Keratinocyte (primary cell): ENCODE measurements at regions not wholly inside any gene's neighbourhood (a gene's known extent, or its start where the extent isn't known, plus 50 kb on each side); places are given as distances from the start of the nearest gene placed in this dataset.

Source experiments
- DNase-seq: peaks from one replicate; pipeline ENCODE4 v3.0.0-alpha.2; 2011; ENCODE audit warnings: low read depth, missing footprints, low spot score
- FAIRE-seq: peaks from 2 replicates; lab custom pipeline; 2011; peaks lifted over from hg19 to GRCh38; lab: Jason Lieb, UNC
- H2AFZ ChIP-seq: 2 replicates; pipeline ENCODE4 v1.6.0; 2012; ENCODE audit warnings: low read length, control low read depth, inconsistent platforms; ENCODE audit not compliant: control insufficient read depth
- H3K27ac ChIP-seq: 2 replicates; pipeline ENCODE4 v1.5.1; 2011; ENCODE audit warnings: low read length; ENCODE audit not compliant: control insufficient read depth, insufficient read depth
- H3K27me3 ChIP-seq: 3 replicates; pipeline ENCODE4 v1.6.0; 2011; ENCODE audit warnings: low read length; ENCODE audit not compliant: control insufficient read depth, insufficient read depth; ENCODE audit errors: extremely low read depth
- H3K36me3 ChIP-seq, 2 experiments: 2 replicates in 1 of 2; 3 replicates in 1 of 2; pipeline ENCODE4 v1.5.1; 2011; ENCODE audit warnings: low read length in 2 of 2, mild to moderate bottlenecking in 1 of 2; ENCODE audit not compliant: control insufficient read depth in 2 of 2, insufficient read depth in 2 of 2; ENCODE audit errors: extremely low read depth in 1 of 2
- H3K4me1 ChIP-seq: 3 replicates; pipeline ENCODE4 v1.5.1; 2011; ENCODE audit warnings: low read length; ENCODE audit not compliant: control insufficient read depth, insufficient read depth; ENCODE audit errors: extremely low read depth
- H3K4me2 ChIP-seq: 3 replicates; pipeline ENCODE4 v1.6.0; 2011; ENCODE audit warnings: low read depth, low read length; ENCODE audit not compliant: control insufficient read depth, insufficient read depth; ENCODE audit errors: extremely low read depth
- H3K4me3 ChIP-seq, 3 experiments: fragments of 200-600 bp in 1 of 3; sonication (generic) in 1 of 3; 2 replicates in 2 of 3; 3 replicates in 1 of 3; pipeline ENCODE4 v1.5.1; 2011 to 2016; ENCODE audit warnings: low read length in 3 of 3, mild to moderate bottlenecking in 3 of 3, control low read depth in 2 of 3, inconsistent platforms in 1 of 3, low read depth in 1 of 3, mixed read lengths in 1 of 3, mixed run types in 1 of 3, moderate library complexity in 1 of 3; ENCODE audit not compliant: control insufficient read depth in 2 of 3, insufficient read depth in 2 of 3; ENCODE audit errors: extremely low read depth in 1 of 3
- H3K79me2 ChIP-seq: 2 replicates; pipeline ENCODE4 v1.6.0; 2012; ENCODE audit warnings: low read length; ENCODE audit not compliant: control insufficient read depth, insufficient read depth
- H3K9ac ChIP-seq: 3 replicates; pipeline ENCODE4 v1.6.0; 2011; ENCODE audit warnings: low read length; ENCODE audit not compliant: control insufficient read depth, insufficient read depth; ENCODE audit errors: extremely low read depth
- H3K9me1 ChIP-seq: 3 replicates; pipeline ENCODE4 v1.6.0; 2011; ENCODE audit warnings: low read length; ENCODE audit not compliant: control insufficient read depth, insufficient read depth; ENCODE audit errors: extremely low read depth
- H3K9me3 ChIP-seq: 2 replicates; pipeline ENCODE4 v1.5.1; 2012; ENCODE audit warnings: low read depth, low read length; ENCODE audit not compliant: control insufficient read depth
- H4K20me1 ChIP-seq: 3 replicates; pipeline ENCODE4 v1.6.0; 2011; ENCODE audit warnings: low read length; ENCODE audit not compliant: control insufficient read depth, insufficient read depth; ENCODE audit errors: extremely low read depth
- EZH2 ChIP-seq: IDR thresholded peaks from one replicate; pipeline ENCODE4 v1.6.1; 2012; ENCODE audit warnings: inconsistent platforms, mild to moderate bottlenecking, low read length, moderate library complexity
- dilution Hi-C: fragments of 300-500 bp; cut with MboI; formaldehyde crosslinking; loops from one replicate; pipeline ENCODE4 v1.7.0; 2020; ENCODE audit warnings: low sequenced_read_pairs; ENCODE audit not compliant: extremely low pct_ligation_motif_present
- TF ChIP-seq, protein P1 (sequence below), 3 experiments: IDR thresholded peaks in 1 of 3; conservative IDR thresholded peaks in 1 of 3; optimal IDR thresholded peaks in 1 of 3; 2 replicates in 2 of 3; 3 replicates in 1 of 3; pipeline versions ENCODE3 to v1.5.1; 2011; ENCODE audit warnings: low read length in 3 of 3, mild to moderate bottlenecking in 3 of 3, moderate library complexity in 2 of 3, control low read depth in 1 of 3, inconsistent platforms in 1 of 3; ENCODE audit not compliant: insufficient read depth in 2 of 3; ENCODE audit errors: extremely low read depth in 1 of 3

DNA sequence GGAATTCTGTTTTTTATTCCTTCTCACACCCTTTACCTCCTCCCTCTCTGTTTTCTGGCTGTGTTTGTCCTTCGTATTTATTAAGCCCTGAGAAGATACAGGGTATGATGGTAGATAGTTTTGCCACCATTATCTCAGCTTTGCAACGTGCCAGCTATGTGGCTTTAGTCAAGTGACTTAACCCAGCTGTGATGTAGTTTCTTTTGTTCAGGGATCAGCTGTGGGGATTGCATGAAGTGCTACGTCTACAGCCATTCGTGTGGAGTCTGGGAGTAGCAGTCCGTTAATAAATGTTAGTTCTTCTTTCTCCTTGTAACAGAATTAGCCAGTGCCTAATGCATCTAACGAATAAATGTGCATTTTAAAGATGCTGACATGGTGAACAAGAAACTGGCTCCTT lies 128.4 kb downstream of the HAPSTR1 start:
- no peaks in the 10 kb centered on the region for H3K27me3 ChIP-seq
- no peak overlapping the region for H3K9ac ChIP-seq
- no peaks in the 10 kb centered on the region for H3K9me1 ChIP-seq
- no peaks in the 10 kb centered on the region for H3K79me2 ChIP-seq
- no peaks in the 10 kb centered on the region for H3K9me3 ChIP-seq
- TF ChIP-seq, protein P1, sequence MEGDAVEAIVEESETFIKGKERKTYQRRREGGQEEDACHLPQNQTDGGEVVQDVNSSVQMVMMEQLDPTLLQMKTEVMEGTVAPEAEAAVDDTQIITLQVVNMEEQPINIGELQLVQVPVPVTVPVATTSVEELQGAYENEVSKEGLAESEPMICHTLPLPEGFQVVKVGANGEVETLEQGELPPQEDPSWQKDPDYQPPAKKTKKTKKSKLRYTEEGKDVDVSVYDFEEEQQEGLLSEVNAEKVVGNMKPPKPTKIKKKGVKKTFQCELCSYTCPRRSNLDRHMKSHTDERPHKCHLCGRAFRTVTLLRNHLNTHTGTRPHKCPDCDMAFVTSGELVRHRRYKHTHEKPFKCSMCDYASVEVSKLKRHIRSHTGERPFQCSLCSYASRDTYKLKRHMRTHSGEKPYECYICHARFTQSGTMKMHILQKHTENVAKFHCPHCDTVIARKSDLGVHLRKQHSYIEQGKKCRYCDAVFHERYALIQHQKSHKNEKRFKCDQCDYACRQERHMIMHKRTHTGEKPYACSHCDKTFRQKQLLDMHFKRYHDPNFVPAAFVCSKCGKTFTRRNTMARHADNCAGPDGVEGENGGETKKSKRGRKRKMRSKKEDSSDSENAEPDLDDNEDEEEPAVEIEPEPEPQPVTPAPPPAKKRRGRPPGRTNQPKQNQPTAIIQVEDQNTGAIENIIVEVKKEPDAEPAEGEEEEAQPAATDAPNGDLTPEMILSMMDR (optimal IDR thresholded peaks at IDR 0.05 in 1 of 3, IDR thresholded peaks at IDR 0.05 in 1 of 3, conservative IDR thresholded peaks at IDR 0.05 in 1 of 3; ENCODE audit: extremely low read depth in 1 of 3, insufficient read depth in 2 of 3, low read length in 3 of 3): no peak
- no peak for TF ChIP-seq EZH2
- H2AFZ ChIP-seq: no peak overlapping the region
- no peaks in the 10 kb centered on the region for H3K4me1 ChIP-seq
- no peak overlapping the region for H3K4me2 ChIP-seq
- no peaks in the 10 kb centered on the region for H3K36me3 ChIP-seq
- DNase-seq (no peak), FAIRE-seq (no peak)
- dilution Hi-C loops: no loop called here
- no peak overlapping the region for H3K4me3 ChIP-seq
- H3K27ac ChIP-seq: no peak overlapping the region
- no peaks in the 10 kb centered on the region for H4K20me1 ChIP-seq

- no peaks in the 10 kb centered on the region for H3K4me1 ChIP-seq
- H3K36me3 ChIP-seq: no peaks in the 10 kb centered on the region
- TF ChIP-seq EZH2: no peak
- TF ChIP-seq, protein P1 (optimal IDR thresholded peaks at IDR 0.05 in 1 of 3, IDR thresholded peaks at IDR 0.05 in 1 of 3, conservative IDR thresholded peaks at IDR 0.05 in 1 of 3; ENCODE audit: extremely low read depth in 1 of 3, insufficient read depth in 2 of 3, low read length in 3 of 3): peak in 2 of 3 experiments; percentile 17 to 34
- no peaks in the 10 kb centered on the region for H3K27me3 ChIP-seq
- FAIRE-seq (no peak), DNase-seq (no peak)
- H3K27ac ChIP-seq: no peak overlapping the region
- H3K4me3 ChIP-seq: no peak overlapping the region
- H2AFZ ChIP-seq: no peak overlapping the region
- no peak overlapping the region for H3K4me2 ChIP-seq
- no peaks in the 10 kb centered on the region for H3K9me1 ChIP-seq
- no peaks in the 10 kb centered on the region for H3K9me3 ChIP-seq
- H4K20me1 ChIP-seq: no peaks in the 10 kb centered on the region
- dilution Hi-C loops: no loop called here
- no peaks in the 10 kb centered on the region for H3K79me2 ChIP-seq
- H3K9ac ChIP-seq: no peak overlapping the region
Observed at GRCh38 chr16:9225527-9226316, 134.3 kb downstream of the HAPSTR1 start.
